SK-N-MC (cell line): ENCODE measurements at regions not wholly inside any gene's neighbourhood (a gene's known extent, or its start where the extent isn't known, plus 50 kb on each side); places are given as distances from the start of the nearest gene placed in this dataset.

Experiments used
- EZH2 ChIP-seq: fragments of 200-600 bp; sonication (generic); IDR thresholded peaks from one replicate; pipeline ENCODE4 v1.6.1; 2017; ENCODE audit warnings: antibody characterized with exemption
- FOXP2 ChIP-seq: optimal IDR thresholded peaks from 2 replicates; pipeline ENCODE3; 2011; ENCODE audit warnings: mild to moderate bottlenecking, moderate library complexity; ENCODE audit not compliant: insufficient read depth; ENCODE audit errors: extremely low read length, control extremely low read depth
- POLR2AphosphoS5 ChIP-seq: IDR thresholded peaks from 2 replicates; pipeline ENCODE4 v1.6.1; 2012; ENCODE audit warnings: mild to moderate bottlenecking, low read depth, low read length, borderline replicate concordance

- TF ChIP-seq EZH2 (no peak), POLR2AphosphoS5 (no peak), FOXP2 (no peak)
Measured at GRCh38 chr7:156151078-156151477, 338.8 kb upstream of the SHH start.
